BLaER1 treated with 17β-estradiol and CSF1 and Interleukin-3, amounts not matched to agents 10 nM and 100 nM (cell line): ENCODE measurements at regions not wholly inside any gene's neighbourhood (a gene's known extent, or its start where the extent isn't known, plus 50 kb on each side); places are given as distances from the start of the nearest gene placed in this dataset.

Source experiments
- H3K27ac ChIP-seq, 11 experiments: shearing (Covaris generic); formaldehyde crosslinking; 2 replicates each; pipeline ENCODE4 v1.8.1; 2022
- H3K27me3 ChIP-seq, 11 experiments: shearing (Covaris generic); formaldehyde crosslinking; 2 replicates each; pipeline ENCODE4 v1.8.1; 2022
- H3K36me3 ChIP-seq, 11 experiments: shearing (Covaris generic); formaldehyde crosslinking; 2 replicates each; pipeline ENCODE4 v1.8.1; 2022
- H3K4me1 ChIP-seq, 10 experiments: shearing (Covaris generic); formaldehyde crosslinking; 2 replicates each; pipeline ENCODE4 v1.8.1; 2022
- H3K4me2 ChIP-seq, 11 experiments: shearing (Covaris generic); formaldehyde crosslinking; 2 replicates each; pipeline ENCODE4 v1.8.1; 2022
- H3K4me3 ChIP-seq, 10 experiments: shearing (Covaris generic); formaldehyde crosslinking; 2 replicates each; pipeline ENCODE4 v1.8.1; 2022
- H3K9ac ChIP-seq, 11 experiments: shearing (Covaris generic); formaldehyde crosslinking; 2 replicates each; pipeline ENCODE4 v1.8.1; 2022
- H3K9me3 ChIP-seq, 11 experiments: shearing (Covaris generic); formaldehyde crosslinking; replicated peaks in 1 of 11; 2 replicates each; pipeline ENCODE4 v1.8.1; 2022
- H4K20me1 ChIP-seq, 11 experiments: shearing (Covaris generic); formaldehyde crosslinking; 2 replicates each; pipeline ENCODE4 v1.8.1; 2022
- Cebpa-rat ChIP-seq, 11 experiments: shearing (Covaris generic); IDR thresholded peaks; 2 replicates each; pipeline ENCODE4 v1.8.1; 2022

GRCh38 chr17:77428749-77429368, 288.1 kb downstream of the SEC14L1 start:
- Histone ChIP-seq H3K4me1 (peaks cover 100% of the 10 kb centered on the region in 10 experiments), H3K4me3 (peak overlapping the region in 5 of 10 experiments; percentile 37 to 59 (median 40); a peak in 8 of 20 replicates), H3K36me3 (peaks cover 0 to 5% (median 0%) of the 10 kb centered on the region in 11 experiments; a peak in 2 of 22 replicates), H3K9ac (peak overlapping the region in 8 of 11 experiments; percentile 60 to 95 (median 72); a peak in 16 of 22 replicates), H3K27me3 (no peaks in the 10 kb centered on the region), H3K9me3 (no peaks in the 10 kb centered on the region), H3K27ac (peak overlapping the region in 9 of 11 experiments; percentile 28 to 100 (median 97); a peak in 17 of 22 replicates), H4K20me1 (peaks cover 0 to 100% (median 14%) of the 10 kb centered on the region in 11 experiments; a peak in 14 of 22 replicates), H3K4me2 (peak overlapping the region; percentile 88 to 100 (median 98))
- no peak for TF ChIP-seq Cebpa-rat (IDR thresholded peaks at IDR 0.05)

GRCh38 chr17:77429369-77429968, 288.7 kb downstream of the SEC14L1 start:
- Histone ChIP-seq H3K9me3 (no peaks in the 10 kb centered on the region), H3K9ac (peak overlapping the region in 10 of 11 experiments; percentile 16 to 95 (median 69); a peak in 19 of 22 replicates), H4K20me1 (peaks cover 0 to 100% (median 20%) of the 10 kb centered on the region in 11 experiments; a peak in 14 of 22 replicates), H3K4me3 (peak overlapping the region in 9 of 10 experiments; percentile 8 to 59 (median 40); a peak in 14 of 20 replicates), H3K27me3 (no peaks in the 10 kb centered on the region; a peak in 1 of 22 replicates), H3K4me2 (peak overlapping the region; percentile 88 to 100 (median 98)), H3K27ac (peak overlapping the region in 10 of 11 experiments; percentile 8 to 100 (median 90); a peak in 18 of 22 replicates), H3K36me3 (peaks cover 0 to 3% (median 0%) of the 10 kb centered on the region in 11 experiments; a peak in 2 of 22 replicates), H3K4me1 (peaks cover 100% of the 10 kb centered on the region in 10 experiments)
- peak in 9 of 11 experiments; percentile 14 to 77 (median 48); a peak in 11 of 22 replicates for TF ChIP-seq Cebpa-rat (IDR thresholded peaks at IDR 0.05)

- peaks cover 0 to 2% (median 0%) of the 10 kb centered on the region in 11 experiments; a peak in 1 of 22 replicates for H3K27me3 ChIP-seq
- H3K4me2 ChIP-seq, result peak overlapping the region; percentile 88 to 100 (median 98)
- no peaks in the 10 kb centered on the region for H3K9me3 ChIP-seq
- TF ChIP-seq Cebpa-rat (IDR thresholded peaks at IDR 0.05), result no peak; a peak in 1 of 22 replicates
- H3K4me1 ChIP-seq, result peaks cover 100% of the 10 kb centered on the region in 10 experiments
- peak overlapping the region in 9 of 10 experiments; percentile 8 to 59 (median 40); a peak in 14 of 20 replicates for H3K4me3 ChIP-seq
- H3K36me3 ChIP-seq, result peaks cover 0 to 8% (median 0%) of the 10 kb centered on the region in 11 experiments; a peak in 5 of 22 replicates
- peaks cover 0 to 100% (median 24%) of the 10 kb centered on the region in 11 experiments; a peak in 14 of 22 replicates for H4K20me1 ChIP-seq
- peak overlapping the region in 10 of 11 experiments; percentile 8 to 100 (median 90); a peak in 18 of 22 replicates for H3K27ac ChIP-seq
- peak overlapping the region in 10 of 11 experiments; percentile 16 to 95 (median 69); a peak in 19 of 22 replicates for H3K9ac ChIP-seq
These were observed 289.4 kb downstream of the SEC14L1 start for GRCh38 chr17:77429969-77430752.

- peak overlapping the region; percentile 90 to 100 (median 98) for H3K4me2 ChIP-seq
- peaks cover 0 to 13% (median 0%) of the 10 kb centered on the region in 11 experiments; a peak in 5 of 22 replicates for H3K36me3 ChIP-seq
- H3K9me3 ChIP-seq, result no peaks in the 10 kb centered on the region
- H4K20me1 ChIP-seq, result peaks cover 0 to 100% (median 24%) of the 10 kb centered on the region in 11 experiments; a peak in 13 of 22 replicates
- H3K27ac ChIP-seq, result peak overlapping the region in 8 of 11 experiments; percentile 48 to 100 (median 98); a peak in 14 of 22 replicates
- H3K9ac ChIP-seq, result peak overlapping the region in 9 of 11 experiments; percentile 13 to 95 (median 88); a peak in 17 of 22 replicates
- peak overlapping the region in 7 of 10 experiments; percentile 3 to 48 (median 36); a peak in 7 of 20 replicates for H3K4me3 ChIP-seq
- H3K27me3 ChIP-seq, result peaks cover 0 to 8% (median 0%) of the 10 kb centered on the region in 11 experiments; a peak in 2 of 22 replicates
- TF ChIP-seq Cebpa-rat (IDR thresholded peaks at IDR 0.05), result no peak
- peaks cover 100% of the 10 kb centered on the region in 10 experiments for H3K4me1 ChIP-seq
These were observed 291.4 kb downstream of the SEC14L1 start for GRCh38 chr17:77432034-77432661.

GRCh38 chr17:77432742-77433141, 292.0 kb downstream of the SEC14L1 start:
- Histone ChIP-seq H3K9me3 (no peaks in the 10 kb centered on the region), H3K4me3 (peak overlapping the region in 7 of 10 experiments; percentile 3 to 48 (median 36); a peak in 9 of 20 replicates), H3K4me1 (peaks cover 100% of the 10 kb centered on the region in 10 experiments), H3K27ac (peak overlapping the region in 8 of 11 experiments; percentile 48 to 100 (median 98); a peak in 16 of 22 replicates), H3K27me3 (peaks cover 0 to 8% (median 0%) of the 10 kb centered on the region in 11 experiments; a peak in 2 of 22 replicates), H3K4me2 (peak overlapping the region; percentile 90 to 100 (median 98)), H3K9ac (peak overlapping the region in 10 of 11 experiments; percentile 13 to 95 (median 87); a peak in 18 of 22 replicates), H4K20me1 (peaks cover 0 to 100% (median 24%) of the 10 kb centered on the region in 11 experiments; a peak in 13 of 22 replicates), H3K36me3 (peaks cover 0 to 13% (median 0%) of the 10 kb centered on the region in 11 experiments; a peak in 5 of 22 replicates)
- TF ChIP-seq Cebpa-rat (IDR thresholded peaks at IDR 0.05), result no peak

- Histone ChIP-seq H3K9ac (peak overlapping the region in 9 of 11 experiments; percentile 5 to 95 (median 88); a peak in 16 of 22 replicates), H3K27me3 (peaks cover 0 to 8% (median 0%) of the 10 kb centered on the region in 11 experiments; a peak in 2 of 22 replicates), H3K4me1 (peaks cover 100% of the 10 kb centered on the region in 10 experiments), H3K9me3 (no peaks in the 10 kb centered on the region), H3K27ac (peak overlapping the region in 8 of 11 experiments; percentile 48 to 100 (median 98); a peak in 16 of 22 replicates), H3K4me3 (peak overlapping the region in 6 of 10 experiments; percentile 15 to 48 (median 36); a peak in 7 of 20 replicates), H3K36me3 (peaks cover 0 to 13% (median 0%) of the 10 kb centered on the region in 11 experiments; a peak in 5 of 22 replicates), H3K4me2 (peak overlapping the region; percentile 90 to 100 (median 98)), H4K20me1 (peaks cover 0 to 100% (median 22%) of the 10 kb centered on the region in 11 experiments; a peak in 12 of 22 replicates)
- TF ChIP-seq Cebpa-rat (IDR thresholded peaks at IDR 0.05), result no peak
These were observed 292.8 kb downstream of the SEC14L1 start for GRCh38 chr17:77433385-77434135.
